ENCODE measurements at regions not wholly inside any gene's neighbourhood (a gene's known extent, or its start where the extent isn't known, plus 50 kb on each side); places are given as distances from the start of the nearest gene placed in this dataset.

DNA sequence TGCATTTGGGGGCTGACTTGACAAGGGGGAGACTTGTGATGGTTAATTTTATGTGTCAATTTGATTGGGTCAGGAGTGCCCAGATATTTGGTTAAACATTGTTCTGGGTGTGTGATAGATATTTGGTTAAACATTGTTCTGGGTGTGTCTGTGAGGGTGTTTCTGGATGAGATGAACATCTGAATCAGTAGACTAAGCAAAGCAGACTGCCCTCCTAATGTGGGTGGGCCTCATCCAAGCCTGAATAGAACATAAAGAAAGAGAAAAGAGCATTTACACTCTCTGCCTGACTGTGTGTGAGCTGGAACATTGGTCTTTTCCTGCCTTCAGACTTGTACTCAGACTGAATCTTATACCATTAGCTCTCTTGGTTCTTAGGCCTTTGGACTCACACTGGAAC, 113.5 kb downstream of the ODF2L start:
- peaks cover 6% of the 10 kb centered on the region; the same call in 1 of the 2 replicates for H3K27me3 Mint-ChIP-seq (ENCODE audit: insufficient read depth)
- H3K27ac Mint-ChIP-seq, result no peak overlapping the region
- H3K36me3 Mint-ChIP-seq (ENCODE audit: low read depth), result no peaks in the 10 kb centered on the region
- H3K4me3 Mint-ChIP-seq, result no peak overlapping the region
- H3K9me3 Mint-ChIP-seq, result no peaks in the 10 kb centered on the region
- DNase-seq, result no peak
- no peaks in the 10 kb centered on the region for H3K4me1 Mint-ChIP-seq (ENCODE audit: low read depth)
- TF ChIP-seq CTCF (IDR thresholded peaks at IDR 0.05), result no peak

DNA sequence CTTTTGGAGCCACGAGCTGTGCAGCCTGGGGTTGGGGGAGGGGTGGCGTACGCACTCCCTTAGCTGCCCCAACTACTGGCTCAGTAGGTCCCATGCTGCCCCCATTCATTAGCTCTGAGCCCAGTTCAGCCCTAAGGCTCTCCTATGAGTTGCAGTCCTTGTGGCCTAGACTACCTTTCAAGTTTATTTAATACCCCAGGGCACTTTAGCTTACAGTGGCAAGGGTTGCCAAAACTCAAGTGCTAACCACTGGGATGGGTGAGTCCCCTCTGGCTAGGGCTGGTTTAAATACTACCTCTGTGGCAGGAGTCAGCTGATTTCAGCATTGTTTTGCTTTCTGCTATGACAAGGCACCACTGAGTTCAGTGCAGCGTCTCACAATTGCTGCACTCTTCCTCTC, 118.2 kb downstream of the ODF2L start:
- TF ChIP-seq CTCF (IDR thresholded peaks at IDR 0.05), result no peak
- no peaks in the 10 kb centered on the region for H3K36me3 Mint-ChIP-seq (ENCODE audit: low read depth)
- H3K9me3 Mint-ChIP-seq, result no peaks in the 10 kb centered on the region
- H3K4me1 Mint-ChIP-seq (ENCODE audit: low read depth), result no peaks in the 10 kb centered on the region
- peaks cover 4% of the 10 kb centered on the region; the same call in 1 of the 2 replicates for H3K27me3 Mint-ChIP-seq (ENCODE audit: insufficient read depth)
- H3K4me3 Mint-ChIP-seq, result no peak overlapping the region
- no peak overlapping the region for H3K27ac Mint-ChIP-seq
- no peak for DNase-seq

GRCh38 chr1:86273066-86273465, 116.5 kb upstream of the COL24A1 start:
- no peak for DNase-seq
- TF ChIP-seq CTCF (IDR thresholded peaks at IDR 0.05), result no peak
- Mint-ChIP-seq H3K27ac (no peak overlapping the region), H3K9me3 (no peaks in the 10 kb centered on the region), H3K4me1 (ENCODE audit: low read depth) (no peaks in the 10 kb centered on the region), H3K4me3 (no peak overlapping the region), H3K27me3 (ENCODE audit: insufficient read depth) (peaks cover 3% of the 10 kb centered on the region; the same call in 1 of the 2 replicates), H3K36me3 (ENCODE audit: low read depth) (no peaks in the 10 kb centered on the region)

DNA sequence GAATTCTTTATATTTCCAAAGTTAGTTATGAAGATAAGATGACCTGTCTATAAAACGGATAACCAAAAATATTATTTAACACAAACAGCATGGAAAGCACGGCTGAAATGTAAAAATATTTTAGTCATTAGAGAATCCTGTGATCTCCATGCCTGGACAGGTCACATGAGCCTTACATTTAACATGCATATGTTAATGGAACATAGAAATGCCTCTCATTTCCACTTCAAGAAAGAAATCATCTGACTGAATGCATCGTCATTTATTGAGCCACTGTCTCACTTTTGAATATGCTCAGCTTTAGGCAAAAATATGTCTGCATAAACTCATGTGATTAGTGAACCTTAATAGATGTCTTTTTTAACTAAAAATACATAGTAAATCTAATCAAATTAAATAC, 115.5 kb upstream of the COL24A1 start:
- H3K36me3 Mint-ChIP-seq (ENCODE audit: low read depth), result no peaks in the 10 kb centered on the region
- no peaks in the 10 kb centered on the region for H3K9me3 Mint-ChIP-seq
- no peaks in the 10 kb centered on the region for H3K4me1 Mint-ChIP-seq (ENCODE audit: low read depth)
- TF ChIP-seq CTCF (IDR thresholded peaks at IDR 0.05), result no peak
- no peaks in the 10 kb centered on the region for H3K27me3 Mint-ChIP-seq (ENCODE audit: insufficient read depth)
- no peak overlapping the region for H3K27ac Mint-ChIP-seq
- no peak for DNase-seq
- H3K4me3 Mint-ChIP-seq, result no peak overlapping the region

DNA sequence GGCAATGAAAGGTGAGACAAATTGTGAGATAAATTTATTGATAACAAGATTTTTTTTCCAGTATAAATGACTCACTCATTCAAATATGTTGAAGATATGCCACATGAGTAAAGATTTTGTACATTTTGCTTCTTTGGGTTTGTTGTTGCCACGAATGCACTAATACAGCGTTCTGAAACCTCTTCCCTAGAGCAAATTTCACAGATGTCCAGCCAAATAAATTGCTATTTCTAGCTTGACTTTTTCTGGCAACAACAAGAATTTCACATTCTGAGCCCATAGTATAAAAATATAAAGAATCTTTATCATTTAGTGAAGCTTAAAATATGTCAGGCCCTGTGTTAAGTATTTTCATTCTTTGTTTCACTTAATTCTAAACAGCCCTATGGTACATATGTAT, 114.5 kb upstream of the COL24A1 start:
- Mint-ChIP-seq H3K36me3 (ENCODE audit: low read depth) (no peaks in the 10 kb centered on the region), H3K9me3 (no peaks in the 10 kb centered on the region), H3K27ac (no peak overlapping the region), H3K4me3 (no peak overlapping the region), H3K27me3 (ENCODE audit: insufficient read depth) (no peaks in the 10 kb centered on the region), H3K4me1 (ENCODE audit: low read depth) (no peaks in the 10 kb centered on the region)
- no peak for TF ChIP-seq CTCF (IDR thresholded peaks at IDR 0.05)
- no peak for DNase-seq

DNA sequence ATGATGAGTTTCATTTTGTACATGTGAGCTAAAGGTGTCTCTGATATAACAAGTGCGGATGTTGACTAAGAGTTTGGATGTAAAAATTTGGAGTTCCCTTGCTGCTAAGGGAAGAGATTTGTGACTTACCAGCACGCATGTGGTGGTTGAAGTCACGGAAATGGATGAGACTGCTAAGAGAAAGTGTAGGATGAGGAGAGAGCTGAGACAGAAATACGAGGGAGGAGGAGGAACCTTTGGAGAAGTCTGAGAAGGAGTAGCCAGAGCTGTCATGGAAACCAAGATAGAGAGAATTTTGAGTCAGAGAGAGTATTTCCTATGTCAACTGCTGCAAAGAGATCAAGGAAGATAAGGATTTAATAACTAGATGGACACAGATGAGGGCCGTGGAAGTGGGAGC, 106.5 kb upstream of the COL24A1 start:
- Mint-ChIP-seq H3K9me3 (no peaks in the 10 kb centered on the region), H3K27ac (no peak overlapping the region), H3K4me3 (no peak overlapping the region), H3K27me3 (ENCODE audit: insufficient read depth) (peaks cover 2% of the 10 kb centered on the region; the same call in 1 of the 2 replicates), H3K4me1 (ENCODE audit: low read depth) (peaks cover 9% of the 10 kb centered on the region; the same call in 1 of the 2 replicates), H3K36me3 (ENCODE audit: low read depth) (no peaks in the 10 kb centered on the region)
- no peak for TF ChIP-seq CTCF (IDR thresholded peaks at IDR 0.05)
- DNase-seq, result no peak

Measured in HFFc6 (cell line).